H1 (cell line): ENCODE measurements at regions not wholly inside any gene's neighbourhood (a gene's known extent, or its start where the extent isn't known, plus 50 kb on each side); places are given as distances from the start of the nearest gene placed in this dataset.

ENCODE experiments used
- BRCA1 ChIP-seq: IDR thresholded peaks from 2 replicates; pipeline ENCODE4 v1.6.1; 2012; ENCODE audit warnings: low read depth, low read length, improper control_type of control experiment
- EP300 ChIP-seq, 2 experiments: IDR thresholded peaks; 1 replicate in 1 of 2; 2 replicates in 1 of 2; pipeline ENCODE4 v1.6.1; 2011 to 2012; ENCODE audit warnings: low read depth in 2 of 2, low read length in 2 of 2, mild to moderate bottlenecking in 2 of 2, borderline replicate concordance in 1 of 2, inconsistent platforms in 1 of 2, moderate library complexity in 1 of 2

DNA sequence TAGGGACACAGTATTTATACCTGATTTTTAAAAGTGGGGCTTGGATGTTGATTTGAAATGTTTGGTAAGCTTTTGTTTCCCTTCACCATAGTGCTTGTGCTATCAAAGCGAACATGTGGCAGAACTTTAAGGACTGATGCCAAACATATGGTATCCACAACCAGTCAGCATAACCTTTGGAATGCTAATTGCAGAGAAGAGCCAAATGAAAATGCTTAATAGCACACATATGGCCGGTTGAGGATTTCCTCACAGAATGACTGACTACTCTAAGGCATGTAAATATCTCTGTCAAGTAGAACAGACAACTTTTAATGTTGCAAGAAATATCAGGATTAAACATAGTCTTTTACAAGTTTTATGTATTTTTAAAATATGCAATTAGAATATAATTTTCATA, 120.9 kb upstream of the COL3A1 start:
- TF ChIP-seq EP300 (IDR thresholded peaks at IDR 0.05; ENCODE audit: borderline replicate concordance in 1 of 2, low read depth in 2 of 2, low read length in 2 of 2) (no peak), BRCA1 (no peak)
